ENCODE measurements at regions not wholly inside any gene's neighbourhood (a gene's known extent, or its start where the extent isn't known, plus 50 kb on each side); places are given as distances from the start of the nearest gene placed in this dataset.

DNA sequence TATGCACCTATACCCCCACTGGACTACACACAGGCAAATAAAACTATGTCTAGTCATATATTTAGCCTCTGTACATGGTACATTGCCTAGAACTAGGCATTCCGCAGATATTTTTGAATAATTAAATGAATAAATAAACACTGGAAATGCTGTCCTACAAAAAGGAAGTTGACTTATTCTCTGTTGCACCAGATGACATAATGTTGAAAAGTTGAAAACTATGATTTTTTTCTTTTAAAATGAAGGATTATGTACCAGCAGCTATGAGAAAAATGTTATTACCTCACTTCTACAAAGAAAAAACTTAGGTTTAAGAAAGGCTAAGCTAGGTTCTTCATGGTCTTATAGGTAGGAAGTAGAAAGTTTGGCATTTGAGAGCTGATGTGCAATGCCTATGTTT, 856.6 kb downstream of the METTL15 start:
- H3K27me3 ChIP-seq (ENCODE audit: control insufficient read depth, insufficient read depth, low read length) = peaks cover 5% of the 10 kb centered on the region; the same call in 1 of the 2 replicates
- H3K27ac ChIP-seq (ENCODE audit: low read depth, low read length) = no peak overlapping the region
- no peak overlapping the region for H3K9ac ChIP-seq (ENCODE audit: low read depth, low read length)
- H3K4me3 ChIP-seq (ENCODE audit: low read depth, low read length) = no peak overlapping the region
- H3K9me3 ChIP-seq (ENCODE audit: control insufficient read depth, insufficient read depth, low read length) = no peaks in the 10 kb centered on the region
- no peaks in the 10 kb centered on the region for H3K36me3 ChIP-seq (ENCODE audit: control insufficient read depth, insufficient read depth, low read length)
- peaks cover 7% of the 10 kb centered on the region; the same call in 1 of the 2 replicates for H3K4me1 ChIP-seq (ENCODE audit: control insufficient read depth, insufficient read depth, low read length)

DNA sequence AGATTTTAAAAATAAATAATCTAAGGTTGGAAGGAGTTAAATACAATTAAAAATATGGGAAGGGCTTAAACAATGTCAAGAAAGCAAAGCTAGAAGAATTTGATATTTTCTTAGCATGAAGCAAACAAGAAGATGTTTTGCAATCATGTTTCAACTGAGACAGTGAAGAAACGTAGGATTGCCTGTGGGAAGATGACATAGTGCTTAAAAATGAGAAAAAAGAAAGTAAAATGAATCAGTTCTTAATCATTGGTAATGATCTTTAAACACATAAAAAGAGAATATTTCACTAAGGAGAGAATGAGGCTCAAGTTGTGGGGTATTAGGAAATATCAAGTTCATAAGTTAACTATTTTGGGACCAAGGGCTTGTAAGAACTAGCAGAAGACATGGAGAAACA, 855.0 kb downstream of the METTL15 start:
- no peak overlapping the region for H3K27ac ChIP-seq (ENCODE audit: low read depth, low read length)
- no peak overlapping the region for H3K4me3 ChIP-seq (ENCODE audit: low read depth, low read length)
- H3K27me3 ChIP-seq (ENCODE audit: control insufficient read depth, insufficient read depth, low read length) = no peaks in the 10 kb centered on the region
- no peaks in the 10 kb centered on the region for H3K9me3 ChIP-seq (ENCODE audit: control insufficient read depth, insufficient read depth, low read length)
- no peak overlapping the region for H3K9ac ChIP-seq (ENCODE audit: low read depth, low read length)
- H3K36me3 ChIP-seq (ENCODE audit: control insufficient read depth, insufficient read depth, low read length) = no peaks in the 10 kb centered on the region
- H3K4me1 ChIP-seq (ENCODE audit: control insufficient read depth, insufficient read depth, low read length) = no peaks in the 10 kb centered on the region

DNA sequence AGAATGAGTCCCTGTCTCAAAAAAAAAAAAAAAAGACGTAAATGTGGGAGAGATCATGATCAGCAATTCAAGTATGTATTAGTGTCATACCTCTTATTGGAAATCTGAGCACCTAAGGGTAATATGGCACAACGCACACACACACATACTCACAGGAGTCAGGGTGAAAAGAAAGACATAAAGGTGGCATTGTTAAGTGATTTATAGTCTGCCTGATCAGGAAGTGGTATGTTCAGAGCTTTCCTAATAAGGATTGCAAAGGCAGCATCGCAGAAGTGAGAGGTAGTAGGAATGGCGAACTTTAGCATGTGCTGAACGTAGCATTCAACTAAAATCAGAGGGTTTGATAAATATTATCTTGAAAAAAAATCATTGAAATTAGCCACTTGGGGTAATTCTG, 854.3 kb downstream of the METTL15 start:
- Histone ChIP-seq H3K9ac (ENCODE audit: low read depth, low read length) (no peak overlapping the region), H3K4me1 (ENCODE audit: control insufficient read depth, insufficient read depth, low read length) (no peaks in the 10 kb centered on the region), H3K27me3 (ENCODE audit: control insufficient read depth, insufficient read depth, low read length) (no peaks in the 10 kb centered on the region), H3K36me3 (ENCODE audit: control insufficient read depth, insufficient read depth, low read length) (no peaks in the 10 kb centered on the region), H3K4me3 (ENCODE audit: low read depth, low read length) (no peak overlapping the region), H3K9me3 (ENCODE audit: control insufficient read depth, insufficient read depth, low read length) (no peaks in the 10 kb centered on the region), H3K27ac (ENCODE audit: low read depth, low read length) (no peak overlapping the region)

DNA sequence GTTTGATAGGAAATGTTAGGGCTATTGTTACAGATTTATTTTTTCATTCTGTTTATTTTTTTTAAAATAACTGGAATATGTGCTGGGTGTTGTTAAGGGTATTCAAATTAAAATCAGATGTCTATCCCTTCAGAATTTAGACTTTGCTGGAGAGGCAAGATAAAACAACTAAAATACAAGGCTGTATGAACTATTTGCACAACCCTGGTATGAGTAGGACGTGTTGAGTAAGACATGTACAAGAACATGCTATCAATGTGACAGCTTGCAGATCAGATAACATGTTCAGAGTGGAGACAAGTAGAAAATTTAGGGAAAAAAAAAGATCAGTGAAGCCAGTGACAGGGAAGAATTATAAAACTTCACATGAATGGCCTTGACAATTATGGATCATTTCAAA, 853.5 kb downstream of the METTL15 start:
- no peak overlapping the region for H3K4me3 ChIP-seq (ENCODE audit: low read depth, low read length)
- no peaks in the 10 kb centered on the region for H3K9me3 ChIP-seq (ENCODE audit: control insufficient read depth, insufficient read depth, low read length)
- no peaks in the 10 kb centered on the region for H3K4me1 ChIP-seq (ENCODE audit: control insufficient read depth, insufficient read depth, low read length)
- H3K9ac ChIP-seq (ENCODE audit: low read depth, low read length) = no peak overlapping the region
- no peaks in the 10 kb centered on the region for H3K27me3 ChIP-seq (ENCODE audit: control insufficient read depth, insufficient read depth, low read length)
- no peak overlapping the region for H3K27ac ChIP-seq (ENCODE audit: low read depth, low read length)
- H3K36me3 ChIP-seq (ENCODE audit: control insufficient read depth, insufficient read depth, low read length) = no peaks in the 10 kb centered on the region

DNA sequence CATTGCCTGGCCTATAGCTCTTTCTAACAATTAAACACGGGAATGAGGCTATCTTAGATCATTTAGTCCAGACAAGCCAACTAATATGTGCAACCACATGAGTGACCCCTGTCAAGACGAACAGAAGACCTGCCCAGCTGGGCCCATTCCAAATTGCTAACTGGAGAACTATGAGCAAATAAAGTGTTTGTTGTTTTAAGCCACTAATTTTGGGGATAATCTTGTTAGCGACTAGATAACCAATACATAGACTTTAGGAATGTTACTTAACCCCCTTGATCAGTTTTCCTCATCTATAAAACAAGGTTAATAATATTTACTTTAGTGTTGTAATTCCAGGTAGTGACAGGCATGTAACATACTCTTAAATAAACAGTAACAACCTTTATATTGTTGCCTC, 848.3 kb downstream of the METTL15 start:
- Histone ChIP-seq H3K27me3 (ENCODE audit: control insufficient read depth, insufficient read depth, low read length) (no peaks in the 10 kb centered on the region), H3K4me1 (ENCODE audit: control insufficient read depth, insufficient read depth, low read length) (no peaks in the 10 kb centered on the region), H3K27ac (ENCODE audit: low read depth, low read length) (no peak overlapping the region), H3K9ac (ENCODE audit: low read depth, low read length) (no peak overlapping the region), H3K36me3 (ENCODE audit: control insufficient read depth, insufficient read depth, low read length) (no peaks in the 10 kb centered on the region), H3K4me3 (ENCODE audit: low read depth, low read length) (no peak overlapping the region), H3K9me3 (ENCODE audit: control insufficient read depth, insufficient read depth, low read length) (no peaks in the 10 kb centered on the region)

DNA sequence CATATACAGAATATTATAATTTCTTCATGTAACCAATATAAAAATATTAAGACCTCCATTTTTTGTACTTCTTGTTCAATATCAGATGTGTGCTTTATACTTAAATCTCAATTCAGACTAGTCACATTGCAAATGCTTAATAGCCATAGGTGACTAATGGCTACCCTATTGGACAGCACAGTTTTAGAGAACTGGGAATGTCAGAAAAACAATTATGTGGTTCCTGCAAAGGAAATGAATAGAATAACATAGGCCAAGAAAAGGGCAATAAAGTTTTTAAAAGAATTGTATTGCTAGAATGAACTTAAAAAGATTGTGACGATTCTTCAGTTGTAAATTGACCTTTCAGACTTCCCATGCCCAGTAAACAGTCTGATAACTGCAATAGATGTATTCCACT, 843.0 kb downstream of the METTL15 start:
- H3K4me3 ChIP-seq (ENCODE audit: low read depth, low read length) = no peak overlapping the region

DNA sequence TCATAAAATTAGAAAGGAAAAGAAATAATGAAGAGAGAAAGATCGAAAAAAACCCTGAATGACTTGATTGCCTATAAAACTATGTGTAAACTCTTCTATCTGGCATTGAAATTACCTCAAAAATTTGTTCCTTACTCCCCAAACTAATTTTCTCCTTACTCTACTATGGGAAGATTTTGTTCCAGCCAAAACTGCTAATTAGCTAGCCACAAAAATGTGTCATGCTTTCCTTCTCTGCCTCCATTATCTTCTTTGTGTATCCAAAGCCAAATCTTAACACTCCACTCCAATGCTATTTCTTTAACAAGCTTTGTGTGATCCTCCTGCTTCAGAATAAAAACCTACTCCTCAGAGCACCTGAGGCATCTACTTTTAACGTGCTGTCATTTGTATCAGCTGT, 831.2 kb downstream of the METTL15 start:
- Histone ChIP-seq H3K9ac (ENCODE audit: low read depth, low read length) (no peak overlapping the region), H3K9me3 (ENCODE audit: control insufficient read depth, insufficient read depth, low read length) (no peaks in the 10 kb centered on the region), H3K27ac (ENCODE audit: low read depth, low read length) (no peak overlapping the region), H3K4me3 (ENCODE audit: low read depth, low read length) (no peak overlapping the region), H3K4me1 (ENCODE audit: control insufficient read depth, insufficient read depth, low read length) (0 out of 2 replicates have a peak, but pooled peaks cover 11% of the 10 kb centered on the region), H3K27me3 (ENCODE audit: control insufficient read depth, insufficient read depth, low read length) (no peaks in the 10 kb centered on the region), H3K36me3 (ENCODE audit: control insufficient read depth, insufficient read depth, low read length) (no peaks in the 10 kb centered on the region)

More for the DNA sequence above, 843.0 kb downstream of the METTL15 start:
- Histone ChIP-seq H3K9ac (ENCODE audit: low read depth, low read length) (no peak overlapping the region), H3K27ac (ENCODE audit: low read depth, low read length) (no peak overlapping the region), H3K4me1 (ENCODE audit: control insufficient read depth, insufficient read depth, low read length) (no peaks in the 10 kb centered on the region), H3K27me3 (ENCODE audit: control insufficient read depth, insufficient read depth, low read length) (no peaks in the 10 kb centered on the region), H3K36me3 (ENCODE audit: control insufficient read depth, insufficient read depth, low read length) (no peaks in the 10 kb centered on the region), H3K9me3 (ENCODE audit: control insufficient read depth, insufficient read depth, low read length) (no peaks in the 10 kb centered on the region)

DNA sequence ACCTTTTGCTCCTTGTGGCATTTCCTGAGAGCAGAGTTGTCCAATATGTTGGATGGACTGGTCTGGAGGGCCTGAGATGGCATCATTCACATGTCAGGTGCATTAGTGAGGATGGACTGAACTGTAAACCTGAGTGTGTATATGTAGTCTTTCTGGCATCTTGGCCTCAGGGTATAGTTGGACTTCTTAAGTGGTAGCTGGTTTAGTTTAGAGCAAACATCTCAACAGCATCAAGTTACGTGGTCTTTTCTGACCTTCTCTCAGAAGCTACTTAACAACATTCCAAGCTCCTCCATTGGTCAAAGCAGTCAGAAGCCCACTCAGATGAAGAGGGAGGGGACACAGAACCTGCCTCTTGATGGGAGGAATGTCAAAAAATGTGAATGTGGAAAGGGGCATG, 829.9 kb downstream of the METTL15 start:
- Histone ChIP-seq H3K27ac (ENCODE audit: low read depth, low read length) (no peak overlapping the region), H3K9me3 (ENCODE audit: control insufficient read depth, insufficient read depth, low read length) (no peaks in the 10 kb centered on the region), H3K4me1 (ENCODE audit: control insufficient read depth, insufficient read depth, low read length) (0 out of 2 replicates have a peak, but pooled peaks cover 11% of the 10 kb centered on the region)

DNA sequence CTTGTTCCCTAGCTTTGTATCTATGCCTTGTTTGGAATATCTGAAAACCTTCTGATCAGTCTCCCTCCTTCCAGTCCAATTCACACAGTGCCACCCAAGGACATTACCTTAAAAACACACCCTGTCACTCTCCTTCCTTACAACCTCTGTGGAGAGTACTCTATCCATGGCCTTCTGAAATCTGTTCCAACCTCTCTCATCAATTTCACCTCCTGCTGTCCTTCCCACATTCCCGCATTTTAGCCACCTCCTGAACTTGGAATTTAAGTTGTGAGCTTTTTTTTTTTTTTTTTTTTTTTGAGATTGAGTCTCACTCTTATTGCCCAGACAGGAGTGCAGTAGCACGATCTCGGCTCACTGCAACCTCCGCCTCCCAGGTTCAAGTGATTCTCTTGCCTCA, 824.8 kb downstream of the METTL15 start:
- H3K9ac ChIP-seq (ENCODE audit: low read depth, low read length) = no peak overlapping the region
- no peaks in the 10 kb centered on the region for H3K27me3 ChIP-seq (ENCODE audit: control insufficient read depth, insufficient read depth, low read length)
- H3K9me3 ChIP-seq (ENCODE audit: control insufficient read depth, insufficient read depth, low read length) = no peaks in the 10 kb centered on the region; the same call in 1 of the 2 replicates
- peaks cover 15% of the 10 kb centered on the region; the same call in 1 of the 2 replicates for H3K4me1 ChIP-seq (ENCODE audit: control insufficient read depth, insufficient read depth, low read length)
- H3K36me3 ChIP-seq (ENCODE audit: control insufficient read depth, insufficient read depth, low read length) = no peaks in the 10 kb centered on the region
- no peak overlapping the region for H3K27ac ChIP-seq (ENCODE audit: low read depth, low read length)
- H3K4me3 ChIP-seq (ENCODE audit: low read depth, low read length) = no peak overlapping the region

More for the DNA sequence above, 829.9 kb downstream of the METTL15 start:
- Histone ChIP-seq H3K9ac (ENCODE audit: low read depth, low read length) (no peak overlapping the region), H3K36me3 (ENCODE audit: control insufficient read depth, insufficient read depth, low read length) (no peaks in the 10 kb centered on the region), H3K27me3 (ENCODE audit: control insufficient read depth, insufficient read depth, low read length) (no peaks in the 10 kb centered on the region), H3K4me3 (ENCODE audit: low read depth, low read length) (no peak overlapping the region)

DNA sequence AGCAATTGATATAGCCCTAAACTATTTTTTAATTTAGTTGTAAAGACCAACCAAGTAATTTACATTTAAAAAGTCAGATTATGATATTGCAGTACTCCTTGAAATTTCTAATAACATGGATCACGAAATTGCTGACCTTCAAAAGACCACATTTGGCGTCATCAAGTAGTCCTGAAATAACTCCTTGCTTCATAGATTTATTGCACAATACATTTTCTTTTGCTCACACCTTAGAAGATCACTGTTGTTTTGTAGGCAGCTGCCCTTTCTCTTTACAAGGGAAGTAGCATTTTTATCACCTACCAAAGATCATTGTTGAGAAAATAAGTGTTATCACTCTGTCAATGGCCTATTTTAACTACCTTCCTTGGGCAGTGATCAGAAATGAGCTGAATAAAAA, 815.8 kb downstream of the METTL15 start:
- H3K27ac ChIP-seq (ENCODE audit: low read depth, low read length) = no peak overlapping the region
- H3K36me3 ChIP-seq (ENCODE audit: control insufficient read depth, insufficient read depth, low read length) = no peaks in the 10 kb centered on the region
- H3K9ac ChIP-seq (ENCODE audit: low read depth, low read length) = no peak overlapping the region
- H3K4me3 ChIP-seq (ENCODE audit: low read depth, low read length) = no peak overlapping the region
- H3K27me3 ChIP-seq (ENCODE audit: control insufficient read depth, insufficient read depth, low read length) = no peaks in the 10 kb centered on the region
- 0 out of 2 replicates have a peak, but pooled peaks cover 5% of the 10 kb centered on the region for H3K4me1 ChIP-seq (ENCODE audit: control insufficient read depth, insufficient read depth, low read length)
- no peaks in the 10 kb centered on the region for H3K9me3 ChIP-seq (ENCODE audit: control insufficient read depth, insufficient read depth, low read length)

DNA sequence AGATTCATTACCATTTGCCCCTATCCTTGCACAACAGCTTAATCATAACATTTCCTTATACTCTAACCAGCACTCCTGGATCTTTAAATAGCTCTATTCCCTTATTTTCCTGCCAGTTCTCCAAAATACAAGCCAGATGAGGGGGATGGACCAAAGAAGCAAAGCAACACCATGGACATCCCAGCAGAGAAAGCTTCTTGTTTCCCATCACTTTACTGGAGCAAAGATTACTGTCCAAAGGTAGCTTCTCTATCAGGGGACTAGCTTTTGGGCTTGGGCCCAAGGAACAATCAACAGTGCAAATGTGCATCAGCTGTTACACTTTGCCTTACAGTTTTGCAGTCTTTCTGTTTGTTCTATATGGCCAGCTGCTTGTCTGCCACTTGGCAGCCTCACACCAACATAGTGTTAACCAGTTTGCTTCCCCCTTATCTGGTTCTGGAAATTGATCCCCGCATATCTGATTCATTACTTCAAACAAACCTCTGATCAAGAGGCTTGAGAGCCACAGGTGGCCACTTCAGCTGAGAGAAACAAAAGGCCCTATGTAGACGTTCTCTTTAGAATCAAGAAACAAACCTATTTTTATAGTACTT, 814.3 kb downstream of the METTL15 start:
- Histone ChIP-seq H3K4me3 (ENCODE audit: low read depth, low read length) (no peak overlapping the region), H3K36me3 (ENCODE audit: control insufficient read depth, insufficient read depth, low read length) (no peaks in the 10 kb centered on the region), H3K27me3 (ENCODE audit: control insufficient read depth, insufficient read depth, low read length) (no peaks in the 10 kb centered on the region), H3K9ac (ENCODE audit: low read depth, low read length) (no peak overlapping the region), H3K9me3 (ENCODE audit: control insufficient read depth, insufficient read depth, low read length) (no peaks in the 10 kb centered on the region), H3K4me1 (ENCODE audit: control insufficient read depth, insufficient read depth, low read length) (peaks cover 10% of the 10 kb centered on the region; the same call in 1 of the 2 replicates), H3K27ac (ENCODE audit: low read depth, low read length) (peak overlapping the region; percentile 11)
